ENCODE measurements at regions not wholly inside any gene's neighbourhood (a gene's known extent, or its start where the extent isn't known, plus 50 kb on each side); places are given as distances from the start of the nearest gene placed in this dataset.

- TF ChIP-seq POLR2A (IDR thresholded peaks at IDR 0.05) (no peak), CTCF (IDR thresholded peaks at IDR 0.05) (no peak), POLR2AphosphoS5 (IDR thresholded peaks at IDR 0.05) (no peak)
- Histone ChIP-seq H3K27me3 (no peaks in the 10 kb centered on the region), H3K36me3 (no peaks in the 10 kb centered on the region), H3K9me3 (no peaks in the 10 kb centered on the region), H3K27ac (no peak overlapping the region), H3K4me3 (no peak overlapping the region), H3K4me1 (no peaks in the 10 kb centered on the region)
- intact Hi-C loops (cut with DNase I; ENCODE audit: low total_unique reads): no loop called here
- DNase-seq (ENCODE audit: low spot score in 2 of 2): no peak
These were observed 225.0 kb downstream of the SEC16B start for GRCh38 chr1:177744906-177745305.

- Histone ChIP-seq H3K36me3 (no peaks in the 10 kb centered on the region), H3K27ac (no peak overlapping the region), H3K4me3 (no peak overlapping the region), H3K27me3 (no peaks in the 10 kb centered on the region), H3K4me1 (no peaks in the 10 kb centered on the region), H3K9me3 (no peaks in the 10 kb centered on the region)
- intact Hi-C loops (cut with DNase I; ENCODE audit: low total_unique reads): no loop called here
- no peak for DNase-seq (ENCODE audit: low spot score in 2 of 2)
- TF ChIP-seq POLR2A (IDR thresholded peaks at IDR 0.05) (no peak), CTCF (IDR thresholded peaks at IDR 0.05) (no peak), POLR2AphosphoS5 (IDR thresholded peaks at IDR 0.05) (no peak)
These were observed 228.4 kb downstream of the SEC16B start for GRCh38 chr1:177741476-177741875.

GRCh38 chr1:177739780-177740179 lies 230.1 kb downstream of the SEC16B start:
- no peaks in the 10 kb centered on the region for H3K27me3 ChIP-seq
- intact Hi-C loops (cut with DNase I; ENCODE audit: low total_unique reads): no loop called here
- TF ChIP-seq POLR2A (IDR thresholded peaks at IDR 0.05) (no peak), POLR2AphosphoS5 (IDR thresholded peaks at IDR 0.05) (no peak), CTCF (IDR thresholded peaks at IDR 0.05) (no peak)
- no peaks in the 10 kb centered on the region for H3K4me1 ChIP-seq
- H3K27ac ChIP-seq: no peak overlapping the region
- H3K36me3 ChIP-seq: no peaks in the 10 kb centered on the region
- no peaks in the 10 kb centered on the region for H3K9me3 ChIP-seq
- H3K4me3 ChIP-seq: no peak overlapping the region
- DNase-seq (ENCODE audit: low spot score in 2 of 2): no peak

GRCh38 chr1:177737456-177737855 lies 232.4 kb downstream of the SEC16B start:
- intact Hi-C loops (cut with DNase I; ENCODE audit: low total_unique reads): no loop called here
- no peak for TF ChIP-seq POLR2AphosphoS5 (IDR thresholded peaks at IDR 0.05)
- no peak for TF ChIP-seq CTCF (IDR thresholded peaks at IDR 0.05)
- no peak for TF ChIP-seq POLR2A (IDR thresholded peaks at IDR 0.05)
- Histone ChIP-seq H3K36me3 (no peaks in the 10 kb centered on the region), H3K27me3 (no peaks in the 10 kb centered on the region), H3K4me3 (no peak overlapping the region), H3K9me3 (no peaks in the 10 kb centered on the region), H3K4me1 (no peaks in the 10 kb centered on the region), H3K27ac (no peak overlapping the region)
- no peak for DNase-seq (ENCODE audit: low spot score in 2 of 2)

- H3K4me3 ChIP-seq: no peak overlapping the region
- TF ChIP-seq POLR2A (IDR thresholded peaks at IDR 0.05): no peak
- no peak overlapping the region for H3K27ac ChIP-seq
- H3K9me3 ChIP-seq: no peaks in the 10 kb centered on the region
- H3K36me3 ChIP-seq: no peaks in the 10 kb centered on the region
- no peaks in the 10 kb centered on the region for H3K4me1 ChIP-seq
- intact Hi-C loops (cut with DNase I; ENCODE audit: low total_unique reads): no loop called here
- no peak for DNase-seq (ENCODE audit: low spot score in 2 of 2)
- H3K27me3 ChIP-seq: no peaks in the 10 kb centered on the region
These were observed 237.7 kb downstream of the SEC16B start for GRCh38 chr1:177732178-177732577.

- Histone ChIP-seq H3K9me3 (peaks cover 0 to 8% of the 10 kb centered on the region in 2 donors), H3K27ac (no peak overlapping the region), H3K27me3 (no peaks in the 10 kb centered on the region), H3K4me1 (no peaks in the 10 kb centered on the region), H3K36me3 (no peaks in the 10 kb centered on the region), H3K4me3 (no peak overlapping the region)
- no peak for TF ChIP-seq POLR2A (IDR thresholded peaks at IDR 0.05)
- TF ChIP-seq CTCF (IDR thresholded peaks at IDR 0.05): no peak
- no peak for TF ChIP-seq POLR2AphosphoS5 (IDR thresholded peaks at IDR 0.05)
- DNase-seq (ENCODE audit: low spot score in 2 of 2): no peak
- intact Hi-C loops (cut with DNase I; ENCODE audit: low total_unique reads): no loop called here
These were observed 240.2 kb downstream of the SEC16B start for GRCh38 chr1:177729646-177730045.

Measured in breast epithelium (tissue), 4 donors.